Uterus (tissue), 2 donors: ENCODE measurements at regions not wholly inside any gene's neighbourhood (a gene's known extent, or its start where the extent isn't known, plus 50 kb on each side); places are given as distances from the start of the nearest gene placed in this dataset.

ENCODE experiments used
- POLR2A ChIP-seq, 2 donors: fragments of 450-650 bp; IDR thresholded peaks; one replicate each; pipeline ENCODE4 v1.6.1; 2016; ENCODE audit warnings: antibody characterized with exemption in 2 of 2, mild to moderate bottlenecking in 1 of 2, moderate library complexity in 1 of 2
- TF ChIP-seq, protein P1 (sequence below), 4 experiments: fragments of 200-600 bp in 2 of 4; fragments of 450-650 bp in 2 of 4; sonication (generic) in 2 of 4; IDR thresholded peaks; one replicate each; pipeline ENCODE4 v1.5.1; 2016 to 2019; ENCODE audit warnings: antibody characterized with exemption in 4 of 4, mild to moderate bottlenecking in 2 of 4, moderate library complexity in 1 of 4

DNA sequence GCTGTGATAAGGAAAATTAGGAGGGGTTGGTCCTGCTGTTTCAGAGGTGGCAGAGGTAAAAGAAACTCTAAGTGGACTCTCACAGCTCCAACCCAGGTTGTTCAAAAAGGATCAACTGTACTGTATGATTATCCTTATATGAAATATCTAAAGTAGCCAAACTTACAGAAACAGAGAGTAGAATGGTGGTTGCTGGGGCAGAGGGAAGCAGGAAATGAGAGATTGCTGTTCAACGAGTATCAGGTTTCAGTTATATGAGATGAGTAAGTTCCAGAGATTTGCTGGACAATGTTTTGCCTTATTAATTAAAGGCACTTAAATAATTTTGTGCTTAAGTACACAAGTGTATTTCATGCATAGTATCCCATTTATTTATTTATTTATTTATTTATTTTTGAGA is 972.0 kb upstream of the LRRTM1 start:
- TF ChIP-seq, protein P1, sequence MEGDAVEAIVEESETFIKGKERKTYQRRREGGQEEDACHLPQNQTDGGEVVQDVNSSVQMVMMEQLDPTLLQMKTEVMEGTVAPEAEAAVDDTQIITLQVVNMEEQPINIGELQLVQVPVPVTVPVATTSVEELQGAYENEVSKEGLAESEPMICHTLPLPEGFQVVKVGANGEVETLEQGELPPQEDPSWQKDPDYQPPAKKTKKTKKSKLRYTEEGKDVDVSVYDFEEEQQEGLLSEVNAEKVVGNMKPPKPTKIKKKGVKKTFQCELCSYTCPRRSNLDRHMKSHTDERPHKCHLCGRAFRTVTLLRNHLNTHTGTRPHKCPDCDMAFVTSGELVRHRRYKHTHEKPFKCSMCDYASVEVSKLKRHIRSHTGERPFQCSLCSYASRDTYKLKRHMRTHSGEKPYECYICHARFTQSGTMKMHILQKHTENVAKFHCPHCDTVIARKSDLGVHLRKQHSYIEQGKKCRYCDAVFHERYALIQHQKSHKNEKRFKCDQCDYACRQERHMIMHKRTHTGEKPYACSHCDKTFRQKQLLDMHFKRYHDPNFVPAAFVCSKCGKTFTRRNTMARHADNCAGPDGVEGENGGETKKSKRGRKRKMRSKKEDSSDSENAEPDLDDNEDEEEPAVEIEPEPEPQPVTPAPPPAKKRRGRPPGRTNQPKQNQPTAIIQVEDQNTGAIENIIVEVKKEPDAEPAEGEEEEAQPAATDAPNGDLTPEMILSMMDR (IDR thresholded peaks at IDR 0.05) = no peak
- no peak for TF ChIP-seq POLR2A (IDR thresholded peaks at IDR 0.05)
